ENCODE measurements at regions not wholly inside any gene's neighbourhood (a gene's known extent, or its start where the extent isn't known, plus 50 kb on each side); places are given as distances from the start of the nearest gene placed in this dataset.

- Histone ChIP-seq H3K4me3 (ENCODE audit: insufficient read depth, low read depth, low read length) (no peak overlapping the region), H3K79me2 (ENCODE audit: insufficient read depth, low read length) (no peaks in the 10 kb centered on the region), H3K4me1 (ENCODE audit: insufficient read depth, low read length) (no peaks in the 10 kb centered on the region), H3K9me3 (ENCODE audit: insufficient read depth, low read depth, low read length) (no peaks in the 10 kb centered on the region), H2AFZ (ENCODE audit: low read depth, low read length) (no peak overlapping the region), H3K27me3 (ENCODE audit: insufficient read depth, low read length) (peaks cover 4% of the 10 kb centered on the region), H3K27ac (ENCODE audit: low read depth, low read length) (no peak overlapping the region), H3K4me2 (ENCODE audit: low read length) (no peak overlapping the region), H3K36me3 (ENCODE audit: insufficient read depth, low read length) (no peaks in the 10 kb centered on the region), H4K20me1 (ENCODE audit: insufficient read depth, low read length) (no peaks in the 10 kb centered on the region), H3K9ac (ENCODE audit: low read length) (no peak overlapping the region)
- Mint-ChIP-seq H3K9me3 (ENCODE audit: unreplicated experiment) (peaks cover 3% of the 10 kb centered on the region), H3K4me1 (ENCODE audit: low read depth, unreplicated experiment) (no peaks in the 10 kb centered on the region), H3K27me3 (ENCODE audit: low read depth, unreplicated experiment) (peaks cover 1% of the 10 kb centered on the region), H3K36me3 (ENCODE audit: low read depth, unreplicated experiment) (peaks cover 2% of the 10 kb centered on the region), H3K4me3 (ENCODE audit: unreplicated experiment) (no peak overlapping the region), H3K27ac (ENCODE audit: unreplicated experiment) (no peak overlapping the region)
- TF ChIP-seq EZH2 (IDR thresholded peaks at IDR 0.05; ENCODE audit: insufficient read depth, low read length) (no peak), CTCF (IDR thresholded peaks at IDR 0.05; ENCODE audit: insufficient read depth, low read depth, low read length) (no peak)
- FAIRE-seq: no peak
- no peak for DNase-seq (ENCODE audit: low read depth)
Measured at GRCh38 chr10:10765017-10765416, 252.7 kb upstream of the CELF2 start.

GRCh38 chr10:10772411-10772810, 245.3 kb upstream of the CELF2 start:
- Mint-ChIP-seq H3K4me1 (ENCODE audit: low read depth, unreplicated experiment) (no peaks in the 10 kb centered on the region), H3K27me3 (ENCODE audit: low read depth, unreplicated experiment) (peaks cover 1% of the 10 kb centered on the region)

More at GRCh38 chr10:10772411-10772810, 245.3 kb upstream of the CELF2 start:
- Histone ChIP-seq H3K27me3 (ENCODE audit: insufficient read depth, low read length) (no peaks in the 10 kb centered on the region), H3K4me3 (ENCODE audit: insufficient read depth, low read depth, low read length) (no peak overlapping the region), H3K4me2 (ENCODE audit: low read length) (no peak overlapping the region), H2AFZ (ENCODE audit: low read depth, low read length) (no peak overlapping the region), H3K79me2 (ENCODE audit: insufficient read depth, low read length) (no peaks in the 10 kb centered on the region), H3K9me3 (ENCODE audit: insufficient read depth, low read depth, low read length) (no peaks in the 10 kb centered on the region), H3K27ac (ENCODE audit: low read depth, low read length) (no peak overlapping the region), H4K20me1 (ENCODE audit: insufficient read depth, low read length) (no peaks in the 10 kb centered on the region), H3K9ac (ENCODE audit: low read length) (no peak overlapping the region), H3K36me3 (ENCODE audit: insufficient read depth, low read length) (no peaks in the 10 kb centered on the region), H3K4me1 (ENCODE audit: insufficient read depth, low read length) (no peaks in the 10 kb centered on the region)
- Mint-ChIP-seq H3K9me3 (ENCODE audit: unreplicated experiment) (peaks cover 6% of the 10 kb centered on the region), H3K27ac (ENCODE audit: unreplicated experiment) (no peak overlapping the region), H3K36me3 (ENCODE audit: low read depth, unreplicated experiment) (peaks cover 5% of the 10 kb centered on the region), H3K4me3 (ENCODE audit: unreplicated experiment) (no peak overlapping the region)
- FAIRE-seq (no peak), DNase-seq (ENCODE audit: low read depth) (no peak)
- TF ChIP-seq CTCF (IDR thresholded peaks at IDR 0.05; ENCODE audit: insufficient read depth, low read depth, low read length): no peak
- TF ChIP-seq EZH2 (IDR thresholded peaks at IDR 0.05; ENCODE audit: insufficient read depth, low read length): no peak
